IPS-15b (cell line): ENCODE measurements at regions not wholly inside any gene's neighbourhood (a gene's known extent, or its start where the extent isn't known, plus 50 kb on each side); places are given as distances from the start of the nearest gene placed in this dataset.

Source experiments
- H3K27me3 ChIP-seq: one replicate; pipeline ENCODE4 v1.6.1; 2013; ENCODE audit warnings: low read length; ENCODE audit not compliant: control insufficient read depth, insufficient read depth
- H3K36me3 ChIP-seq: one replicate; pipeline ENCODE4 v1.6.1; 2013; ENCODE audit warnings: low read length; ENCODE audit not compliant: control insufficient read depth, insufficient read depth
- H3K4me1 ChIP-seq: one replicate; pipeline ENCODE4 v1.6.1; 2013; ENCODE audit warnings: mild to moderate bottlenecking, low read length; ENCODE audit not compliant: control insufficient read depth, insufficient read depth
- H3K4me3 ChIP-seq: one replicate; pipeline ENCODE4 v1.5.1; 2013; ENCODE audit warnings: low read depth, low read length
- H3K9ac ChIP-seq: one replicate; pipeline ENCODE4 v1.6.1; 2013; ENCODE audit warnings: low read depth, mild to moderate bottlenecking, low read length
- H3K9me3 ChIP-seq: one replicate; pipeline ENCODE4 v1.6.1; 2013; ENCODE audit warnings: mild to moderate bottlenecking, low read length; ENCODE audit not compliant: control insufficient read depth, insufficient read depth

GRCh38 chr3:150033721-150034120 lies 63.0 kb upstream of the PFN2 start:
- H3K9me3 ChIP-seq: no peaks in the 10 kb centered on the region
- H3K4me3 ChIP-seq: no peak overlapping the region
- no peaks in the 10 kb centered on the region for H3K36me3 ChIP-seq
- H3K9ac ChIP-seq: no peak overlapping the region
- H3K4me1 ChIP-seq: peaks cover 32% of the 10 kb centered on the region
- H3K27me3 ChIP-seq: peaks cover 16% of the 10 kb centered on the region

- H3K27me3 ChIP-seq: peaks cover 7% of the 10 kb centered on the region
- H3K36me3 ChIP-seq: no peaks in the 10 kb centered on the region
- H3K4me3 ChIP-seq: no peak overlapping the region
- H3K9ac ChIP-seq: no peak overlapping the region
- no peaks in the 10 kb centered on the region for H3K9me3 ChIP-seq
- peaks cover 22% of the 10 kb centered on the region for H3K4me1 ChIP-seq
Observed at GRCh38 chr3:150030841-150031240, 60.1 kb upstream of the PFN2 start.

- Histone ChIP-seq H3K27me3 (no peaks in the 10 kb centered on the region), H3K9me3 (no peaks in the 10 kb centered on the region), H3K36me3 (no peaks in the 10 kb centered on the region), H3K9ac (no peak overlapping the region), H3K4me3 (no peak overlapping the region), H3K4me1 (peaks cover 13% of the 10 kb centered on the region)
Observed at GRCh38 chr3:150023239-150023636, 52.5 kb upstream of the PFN2 start.

- H3K36me3 ChIP-seq: no peaks in the 10 kb centered on the region
- H3K4me3 ChIP-seq: no peak overlapping the region
- H3K9me3 ChIP-seq: no peaks in the 10 kb centered on the region
- H3K4me1 ChIP-seq: peaks cover 13% of the 10 kb centered on the region
- no peak overlapping the region for H3K9ac ChIP-seq
- H3K27me3 ChIP-seq: no peaks in the 10 kb centered on the region
Observed at GRCh38 chr3:150022381-150023238, 51.9 kb upstream of the PFN2 start.

DNA sequence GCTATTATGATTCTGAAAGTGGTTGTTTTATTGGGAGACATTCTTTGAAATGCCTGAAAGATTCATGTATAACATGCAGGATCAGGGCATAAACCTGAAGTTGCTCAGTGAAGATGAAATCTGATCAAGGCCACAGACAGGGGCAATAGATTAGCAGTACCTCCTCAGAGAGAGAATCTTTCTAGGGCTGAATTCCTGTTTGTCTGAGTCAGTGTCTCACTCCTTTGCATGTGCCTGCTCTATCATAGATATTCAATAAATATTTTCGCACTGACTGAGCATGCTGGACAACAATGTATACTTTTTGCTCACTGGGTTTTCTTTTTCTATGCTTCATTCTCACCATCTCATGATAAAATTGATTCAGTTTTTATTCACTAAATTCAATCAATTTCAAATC lies 49.8 kb upstream of the PFN2 start:
- no peaks in the 10 kb centered on the region for H3K36me3 ChIP-seq
- peaks cover 13% of the 10 kb centered on the region for H3K4me1 ChIP-seq

More for the DNA sequence above, 49.8 kb upstream of the PFN2 start:
- H3K9ac ChIP-seq: no peak overlapping the region
- H3K9me3 ChIP-seq: no peaks in the 10 kb centered on the region
- H3K27me3 ChIP-seq: no peaks in the 10 kb centered on the region
- no peak overlapping the region for H3K4me3 ChIP-seq
